ENCODE measurements at regions not wholly inside any gene's neighbourhood (a gene's known extent, or its start where the extent isn't known, plus 50 kb on each side); places are given as distances from the start of the nearest gene placed in this dataset.

DNA sequence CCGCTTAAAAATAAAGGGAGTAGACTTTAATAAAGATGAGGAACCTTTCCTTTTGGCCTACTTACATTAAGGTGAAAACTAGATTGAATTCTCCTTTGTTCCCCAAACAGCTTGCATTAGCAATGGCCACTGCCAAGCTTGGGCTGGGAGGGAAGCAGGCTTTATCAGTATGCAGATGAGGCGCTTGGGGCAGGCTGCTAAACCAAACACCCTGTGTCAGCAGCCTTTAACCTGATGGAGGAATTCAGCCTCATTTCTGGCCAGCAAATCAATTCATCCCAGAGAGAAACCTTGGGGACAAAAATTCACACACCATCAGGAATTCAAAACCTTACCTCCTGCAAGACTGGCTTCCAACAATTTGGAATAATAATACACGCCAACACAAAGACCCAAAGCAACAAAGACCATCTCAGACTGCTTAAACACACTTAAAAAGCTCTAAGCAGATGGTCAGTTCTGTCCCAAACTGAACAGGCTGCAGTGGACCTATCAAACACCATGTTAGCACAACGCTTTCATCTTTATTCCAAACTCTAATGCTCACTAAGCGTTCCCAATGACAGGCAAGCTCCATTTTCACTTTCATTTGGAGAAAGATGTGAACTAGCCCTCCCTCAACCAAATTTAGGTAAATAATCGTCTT lies 255.1 kb upstream of the CMC1 start (continued):
- TF ChIP-seq RBFOX2 (IDR thresholded peaks at IDR 0.05; ENCODE audit: low read depth, low read length), result no peak
- no peak for TF ChIP-seq HNRNPL (IDR thresholded peaks at IDR 0.05; ENCODE audit: low read depth, low read length)
- TF ChIP-seq ZBTB1 (CRISPR knock-in tag; IDR thresholded peaks at IDR 0.05; ENCODE audit: borderline replicate concordance), result no peak
- no peak for TF ChIP-seq BHLHE40 (IDR thresholded peaks at IDR 0.05; ENCODE audit: low read length)
- TF ChIP-seq ZNF556 (CRISPR knock-in tag; IDR thresholded peaks at IDR 0.05; ENCODE audit: borderline replicate concordance), result no peak
- no peak for TF ChIP-seq HNRNPUL1 (IDR thresholded peaks at IDR 0.05; ENCODE audit: low read depth, low read length)

DNA sequence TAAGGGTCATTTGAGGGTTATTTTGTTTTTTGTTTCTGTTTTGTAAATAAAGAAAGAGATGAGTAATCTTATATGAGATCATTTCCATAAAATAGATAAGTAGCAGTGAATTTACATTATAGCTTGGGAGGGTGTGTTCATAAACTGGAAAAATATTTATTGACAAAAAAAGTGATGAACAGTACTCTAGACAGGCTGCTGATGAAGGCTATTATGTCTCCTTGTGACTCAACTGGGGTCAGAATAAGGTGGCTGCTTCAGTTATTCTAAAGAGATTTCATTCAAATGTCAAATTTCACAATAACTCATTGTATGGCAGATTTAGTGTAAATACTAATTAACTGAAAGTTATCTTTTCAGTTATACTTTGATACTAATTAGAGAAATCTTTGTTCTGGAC lies 251.1 kb upstream of the CMC1 start:
- H3K36me3 ChIP-seq (replicated peaks in 1 of 2; ENCODE audit: control insufficient read depth in 1 of 2, insufficient read depth in 2 of 2, low read length in 2 of 2), result no peaks in the 10 kb centered on the region
- no peaks in the 10 kb centered on the region for H3K79me2 ChIP-seq (ENCODE audit: insufficient read depth, low read length)
- ChIA-PET POLR2A (no interaction called here), CTCF (ENCODE audit: low intra/inter-chr PET ratio, low total read pairs) (no interaction called here)
- no peak overlapping the region for H2AFZ ChIP-seq (ENCODE audit: low read length)
- H3K4me2 ChIP-seq (ENCODE audit: low read depth, low read length), result no peak overlapping the region
- H3K4me3 ChIP-seq (replicated peaks in 1 of 3; ENCODE audit: insufficient read depth in 1 of 3, low read depth in 2 of 3, low read length in 3 of 3), result no peak overlapping the region
- no peak for ATAC-seq
- intact Hi-C loops (cut with micrococcal nuclease; ENCODE audit: unreplicated experiment) (no loop called here), in situ Hi-C loops (cut with HindIII; ENCODE audit: extremely low pct_ligation_motif_present, low pct_unique_long_range_greater_than_20kb) (no loop called here)
- H3K4me1 ChIP-seq (ENCODE audit: insufficient read depth, low read length), result no peaks in the 10 kb centered on the region
- no peak for DNase-seq (ENCODE audit: low spot score)
- no peaks in the 10 kb centered on the region for H4K20me1 ChIP-seq (ENCODE audit: insufficient read depth, low read length)
- no TSS peak for BruUV-seq (replicated peaks)
- H3K27ac ChIP-seq (ENCODE audit: extremely low read length, insufficient read depth, low read length), result no peak overlapping the region
- no peaks in the 10 kb centered on the region for H3K27me3 ChIP-seq (ENCODE audit: control insufficient read depth in 1 of 2, insufficient read depth in 2 of 2, low read length in 2 of 2)
- no peak for FAIRE-seq
- no peaks in the 10 kb centered on the region for H3K9me3 ChIP-seq (ENCODE audit: low read length)
- H3K9ac ChIP-seq (ENCODE audit: insufficient read depth, low read depth, low read length), result no peak overlapping the region
- TF ChIP-seq ZNF136 (CRISPR knock-in tag; IDR thresholded peaks at IDR 0.05; ENCODE audit: low read depth) (no peak), KMT2A (CRISPR knock-in tag; IDR thresholded peaks at IDR 0.05) (no peak), ZNF788 (CRISPR knock-in tag; IDR thresholded peaks at IDR 0.05; ENCODE audit: borderline replicate concordance) (no peak), GABPB1 (CRISPR knock-in tag; IDR thresholded peaks at IDR 0.05) (no peak), ZBTB42 (CRISPR knock-in tag; IDR thresholded peaks at IDR 0.05) (no peak), SP140L (CRISPR knock-in tag; IDR thresholded peaks at IDR 0.05; ENCODE audit: borderline replicate concordance) (no peak), ZSCAN22 (CRISPR knock-in tag; IDR thresholded peaks at IDR 0.05) (no peak), ZFP1 (CRISPR knock-in tag; IDR thresholded peaks at IDR 0.05) (no peak), TBP (CRISPR knock-in tag; IDR thresholded peaks at IDR 0.05) (no peak), ZNF468 (CRISPR knock-in tag; IDR thresholded peaks at IDR 0.05) (no peak), ZNF550 (CRISPR knock-in tag; IDR thresholded peaks at IDR 0.05; ENCODE audit: borderline replicate concordance) (no peak)
- TF ChIP-seq, protein P1, sequence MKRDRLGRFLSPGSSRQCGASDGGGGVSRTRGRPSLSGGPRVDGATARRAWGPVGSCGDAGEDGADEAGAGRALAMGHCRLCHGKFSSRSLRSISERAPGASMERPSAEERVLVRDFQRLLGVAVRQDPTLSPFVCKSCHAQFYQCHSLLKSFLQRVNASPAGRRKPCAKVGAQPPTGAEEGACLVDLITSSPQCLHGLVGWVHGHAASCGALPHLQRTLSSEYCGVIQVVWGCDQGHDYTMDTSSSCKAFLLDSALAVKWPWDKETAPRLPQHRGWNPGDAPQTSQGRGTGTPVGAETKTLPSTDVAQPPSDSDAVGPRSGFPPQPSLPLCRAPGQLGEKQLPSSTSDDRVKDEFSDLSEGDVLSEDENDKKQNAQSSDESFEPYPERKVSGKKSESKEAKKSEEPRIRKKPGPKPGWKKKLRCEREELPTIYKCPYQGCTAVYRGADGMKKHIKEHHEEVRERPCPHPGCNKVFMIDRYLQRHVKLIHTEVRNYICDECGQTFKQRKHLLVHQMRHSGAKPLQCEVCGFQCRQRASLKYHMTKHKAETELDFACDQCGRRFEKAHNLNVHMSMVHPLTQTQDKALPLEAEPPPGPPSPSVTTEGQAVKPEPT (CRISPR knock-in tag; IDR thresholded peaks at IDR 0.05; ENCODE audit: low read depth), result no peak
- TF ChIP-seq, protein P2, sequence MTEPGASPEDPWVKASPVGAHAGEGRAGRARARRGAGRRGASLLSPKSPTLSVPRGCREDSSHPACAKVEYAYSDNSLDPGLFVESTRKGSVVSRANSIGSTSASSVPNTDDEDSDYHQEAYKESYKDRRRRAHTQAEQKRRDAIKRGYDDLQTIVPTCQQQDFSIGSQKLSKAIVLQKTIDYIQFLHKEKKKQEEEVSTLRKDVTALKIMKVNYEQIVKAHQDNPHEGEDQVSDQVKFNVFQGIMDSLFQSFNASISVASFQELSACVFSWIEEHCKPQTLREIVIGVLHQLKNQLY (CRISPR knock-in tag; IDR thresholded peaks at IDR 0.05), result no peak

Measured in HepG2 (cell line).